ENCODE measurements at regions not wholly inside any gene's neighbourhood (a gene's known extent, or its start where the extent isn't known, plus 50 kb on each side); places are given as distances from the start of the nearest gene placed in this dataset.

DNA sequence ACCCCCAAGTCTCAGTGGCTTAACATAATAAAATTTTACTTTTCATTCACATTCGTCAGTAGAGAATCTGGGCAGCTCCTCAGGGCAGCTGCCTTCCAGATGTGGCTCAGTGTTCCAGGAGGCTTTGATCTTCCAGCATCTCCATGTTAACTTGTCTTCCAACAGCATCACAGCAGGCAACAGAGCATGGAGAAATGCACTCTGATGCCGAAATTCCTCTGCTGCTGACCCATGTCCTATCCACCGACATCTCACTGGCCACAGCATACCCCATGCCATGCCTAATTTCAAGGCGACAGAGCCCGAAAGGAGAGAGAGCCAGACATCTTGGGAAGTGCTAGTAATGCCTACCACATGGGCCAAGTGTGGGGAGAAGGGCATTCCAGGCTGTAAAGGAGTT, 64.9 kb upstream of the MEDAG start:
- no peak for DNase-seq (ENCODE audit: low read depth)

DNA sequence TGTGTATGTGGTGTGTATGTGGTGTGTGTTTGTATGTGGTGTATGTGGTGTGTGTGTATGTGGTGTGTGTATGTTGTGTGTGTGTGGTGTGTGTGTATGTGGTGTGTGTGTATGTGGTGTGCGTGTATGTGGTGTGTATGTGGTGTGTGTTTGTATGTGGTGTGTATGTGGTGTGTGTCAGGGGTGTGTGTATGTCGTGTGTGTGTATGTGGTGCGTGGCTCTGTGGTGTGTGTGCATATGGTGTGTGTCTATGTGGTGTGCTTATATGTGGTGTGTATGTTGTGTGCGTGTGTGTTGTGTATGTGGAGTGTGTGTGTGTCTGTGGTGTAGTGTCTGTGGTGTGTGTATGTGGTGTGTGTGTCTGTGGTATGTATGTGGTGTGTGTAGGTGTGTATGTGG, 62.5 kb upstream of the MEDAG start:
- Mint-ChIP-seq H3K9me3 (ENCODE audit: unreplicated experiment) (no peaks in the 10 kb centered on the region), H3K27ac (ENCODE audit: unreplicated experiment) (no peak overlapping the region), H3K36me3 (ENCODE audit: low read depth, unreplicated experiment) (no peaks in the 10 kb centered on the region), H3K4me3 (ENCODE audit: unreplicated experiment) (no peak overlapping the region), H3K4me1 (ENCODE audit: low read depth, unreplicated experiment) (peaks cover 29% of the 10 kb centered on the region), H3K27me3 (ENCODE audit: low read depth, unreplicated experiment) (no peaks in the 10 kb centered on the region)
- Histone ChIP-seq H3K9me3 (ENCODE audit: insufficient read depth, low read depth, low read length) (peaks cover 6% of the 10 kb centered on the region), H3K27me3 (ENCODE audit: insufficient read depth, low read length) (no peaks in the 10 kb centered on the region), H2AFZ (ENCODE audit: low read depth, low read length) (no peak overlapping the region), H3K9ac (ENCODE audit: low read length) (peak overlapping the region; percentile 25), H3K36me3 (ENCODE audit: insufficient read depth, low read length) (no peaks in the 10 kb centered on the region), H3K4me1 (ENCODE audit: insufficient read depth, low read length) (peaks cover 30% of the 10 kb centered on the region), H3K79me2 (ENCODE audit: insufficient read depth, low read length) (no peaks in the 10 kb centered on the region), H3K27ac (ENCODE audit: low read depth, low read length) (no peak overlapping the region), H3K4me2 (ENCODE audit: low read length) (no peak overlapping the region), H3K4me3 (ENCODE audit: insufficient read depth, low read depth, low read length) (no peak overlapping the region), H4K20me1 (ENCODE audit: insufficient read depth, low read length) (no peaks in the 10 kb centered on the region)
- TF ChIP-seq, protein P1, sequence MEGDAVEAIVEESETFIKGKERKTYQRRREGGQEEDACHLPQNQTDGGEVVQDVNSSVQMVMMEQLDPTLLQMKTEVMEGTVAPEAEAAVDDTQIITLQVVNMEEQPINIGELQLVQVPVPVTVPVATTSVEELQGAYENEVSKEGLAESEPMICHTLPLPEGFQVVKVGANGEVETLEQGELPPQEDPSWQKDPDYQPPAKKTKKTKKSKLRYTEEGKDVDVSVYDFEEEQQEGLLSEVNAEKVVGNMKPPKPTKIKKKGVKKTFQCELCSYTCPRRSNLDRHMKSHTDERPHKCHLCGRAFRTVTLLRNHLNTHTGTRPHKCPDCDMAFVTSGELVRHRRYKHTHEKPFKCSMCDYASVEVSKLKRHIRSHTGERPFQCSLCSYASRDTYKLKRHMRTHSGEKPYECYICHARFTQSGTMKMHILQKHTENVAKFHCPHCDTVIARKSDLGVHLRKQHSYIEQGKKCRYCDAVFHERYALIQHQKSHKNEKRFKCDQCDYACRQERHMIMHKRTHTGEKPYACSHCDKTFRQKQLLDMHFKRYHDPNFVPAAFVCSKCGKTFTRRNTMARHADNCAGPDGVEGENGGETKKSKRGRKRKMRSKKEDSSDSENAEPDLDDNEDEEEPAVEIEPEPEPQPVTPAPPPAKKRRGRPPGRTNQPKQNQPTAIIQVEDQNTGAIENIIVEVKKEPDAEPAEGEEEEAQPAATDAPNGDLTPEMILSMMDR (IDR thresholded peaks at IDR 0.05; ENCODE audit: insufficient read depth, low read depth, low read length) = no peak
- TF ChIP-seq EZH2 (IDR thresholded peaks at IDR 0.05; ENCODE audit: insufficient read depth, low read length) = no peak
- no peak for DNase-seq (ENCODE audit: low read depth)
- FAIRE-seq = peak; percentile 37

More for the DNA sequence above, 64.9 kb upstream of the MEDAG start:
- no peaks in the 10 kb centered on the region for H3K36me3 Mint-ChIP-seq (ENCODE audit: low read depth, unreplicated experiment)
- no peaks in the 10 kb centered on the region for H4K20me1 ChIP-seq (ENCODE audit: insufficient read depth, low read length)
- H3K4me3 ChIP-seq (ENCODE audit: insufficient read depth, low read depth, low read length) = no peak overlapping the region
- no peak overlapping the region for H3K27ac ChIP-seq (ENCODE audit: low read depth, low read length)
- H3K4me3 Mint-ChIP-seq (ENCODE audit: unreplicated experiment) = no peak overlapping the region
- peaks cover 13% of the 10 kb centered on the region for H3K4me1 Mint-ChIP-seq (ENCODE audit: low read depth, unreplicated experiment)
- no peak overlapping the region for H3K4me2 ChIP-seq (ENCODE audit: low read length)
- peaks cover 7% of the 10 kb centered on the region for H3K4me1 ChIP-seq (ENCODE audit: insufficient read depth, low read length)
- no peak overlapping the region for H2AFZ ChIP-seq (ENCODE audit: low read depth, low read length)
- peaks cover 6% of the 10 kb centered on the region for H3K9me3 ChIP-seq (ENCODE audit: insufficient read depth, low read depth, low read length)
- no peaks in the 10 kb centered on the region for H3K36me3 ChIP-seq (ENCODE audit: insufficient read depth, low read length)
- no peaks in the 10 kb centered on the region for H3K27me3 ChIP-seq (ENCODE audit: insufficient read depth, low read length)
- FAIRE-seq = no peak
- no peak overlapping the region for H3K27ac Mint-ChIP-seq (ENCODE audit: unreplicated experiment)
- no peak overlapping the region for H3K9ac ChIP-seq (ENCODE audit: low read length)
- H3K9me3 Mint-ChIP-seq (ENCODE audit: unreplicated experiment) = peaks cover 3% of the 10 kb centered on the region
- no peaks in the 10 kb centered on the region for H3K27me3 Mint-ChIP-seq (ENCODE audit: low read depth, unreplicated experiment)
- TF ChIP-seq, protein P1 (IDR thresholded peaks at IDR 0.05; ENCODE audit: insufficient read depth, low read depth, low read length) = no peak
- TF ChIP-seq EZH2 (IDR thresholded peaks at IDR 0.05; ENCODE audit: insufficient read depth, low read length) = no peak
- no peaks in the 10 kb centered on the region for H3K79me2 ChIP-seq (ENCODE audit: insufficient read depth, low read length)

DNA sequence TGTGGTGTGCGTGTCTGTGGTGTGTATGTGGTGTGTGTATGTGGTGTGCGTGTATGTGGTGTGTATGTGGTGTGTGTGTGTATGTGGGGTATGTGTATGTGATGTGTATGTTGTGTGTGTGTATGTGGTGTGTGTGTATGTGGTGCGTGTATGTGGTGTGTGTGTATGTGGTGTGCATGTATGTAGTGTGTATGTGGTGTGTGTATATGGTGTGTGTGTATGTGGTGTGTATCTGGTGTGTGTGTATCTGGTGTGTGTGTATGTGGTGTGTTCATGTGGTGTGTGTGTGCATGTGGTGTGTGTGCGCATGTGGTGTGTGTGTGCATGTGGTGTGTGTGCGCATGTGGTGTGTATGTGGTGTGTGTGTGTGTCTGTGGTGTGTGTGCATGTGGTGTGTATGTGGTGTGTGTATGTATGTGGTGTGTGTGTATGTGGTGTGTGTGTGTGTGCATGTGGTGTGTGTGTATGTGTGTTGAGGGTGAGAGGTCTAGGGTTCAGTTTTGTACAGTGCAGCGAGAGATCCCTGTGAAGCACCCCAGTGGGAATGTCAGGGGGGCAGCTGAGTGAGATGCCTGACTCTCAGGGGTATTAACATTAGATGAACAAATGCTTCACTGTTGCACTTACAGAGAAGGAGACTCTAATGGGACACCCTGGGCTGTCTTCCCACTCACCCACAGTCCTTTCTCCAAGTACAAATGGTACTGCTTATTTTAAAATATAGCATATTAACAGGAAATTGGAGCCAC, 61.3 kb upstream of the MEDAG start:
- Mint-ChIP-seq H3K36me3 (ENCODE audit: low read depth, unreplicated experiment) (no peaks in the 10 kb centered on the region), H3K4me3 (ENCODE audit: unreplicated experiment) (no peak overlapping the region), H3K9me3 (ENCODE audit: unreplicated experiment) (no peaks in the 10 kb centered on the region), H3K27ac (ENCODE audit: unreplicated experiment) (no peak overlapping the region), H3K4me1 (ENCODE audit: low read depth, unreplicated experiment) (peaks cover 36% of the 10 kb centered on the region), H3K27me3 (ENCODE audit: low read depth, unreplicated experiment) (no peaks in the 10 kb centered on the region)
- Histone ChIP-seq H2AFZ (ENCODE audit: low read depth, low read length) (no peak overlapping the region), H3K27me3 (ENCODE audit: insufficient read depth, low read length) (no peaks in the 10 kb centered on the region), H3K9me3 (ENCODE audit: insufficient read depth, low read depth, low read length) (peaks cover 6% of the 10 kb centered on the region), H3K27ac (ENCODE audit: low read depth, low read length) (no peak overlapping the region), H3K4me3 (ENCODE audit: insufficient read depth, low read depth, low read length) (no peak overlapping the region), H3K4me2 (ENCODE audit: low read length) (no peak overlapping the region), H3K36me3 (ENCODE audit: insufficient read depth, low read length) (no peaks in the 10 kb centered on the region), H3K4me1 (ENCODE audit: insufficient read depth, low read length) (peaks cover 33% of the 10 kb centered on the region), H3K9ac (ENCODE audit: low read length) (no peak overlapping the region), H4K20me1 (ENCODE audit: insufficient read depth, low read length) (no peaks in the 10 kb centered on the region), H3K79me2 (ENCODE audit: insufficient read depth, low read length) (no peaks in the 10 kb centered on the region)
- peak; percentile 89 for FAIRE-seq
- DNase-seq (ENCODE audit: low read depth) = no peak
- TF ChIP-seq, protein P1 (IDR thresholded peaks at IDR 0.05; ENCODE audit: insufficient read depth, low read depth, low read length) = no peak
- no peak for TF ChIP-seq EZH2 (IDR thresholded peaks at IDR 0.05; ENCODE audit: insufficient read depth, low read length)

Data from astrocyte (in vitro differentiated cells and primary cell).